H9 (cell line): ENCODE measurements at regions not wholly inside any gene's neighbourhood (a gene's known extent, or its start where the extent isn't known, plus 50 kb on each side); places are given as distances from the start of the nearest gene placed in this dataset.
A peak's percentile ranks its signal among the peaks of the same experiment; 100 is the strongest.
"Not testable (repeated sequence)": the region's sequence is repeated elsewhere in the genome, so short reads cannot be mapped to it uniquely, and the experiment has no call there.

Experiments
- DNase-seq: peaks from one replicate; pipeline ENCODE4 v3.0.0-alpha.2; 2017
- H2AFZ ChIP-seq: one replicate; pipeline ENCODE4 v1.6.1; 2013; ENCODE audit warnings: mild to moderate bottlenecking, low read length, control low read depth, moderate library complexity
- H2AK5ac ChIP-seq: 2 replicates; pipeline ENCODE4 v1.6.1; 2013; ENCODE audit warnings: low read length, control low read depth, mixed read lengths; ENCODE audit not compliant: insufficient read length
- H2BK120ac ChIP-seq: one replicate; pipeline ENCODE4 v1.6.1; 2013; ENCODE audit warnings: low read depth, mild to moderate bottlenecking, low read length, control low read depth, inconsistent platforms; ENCODE audit not compliant: poor library complexity, severe bottlenecking
- H2BK12ac ChIP-seq: 2 replicates; pipeline ENCODE4 v1.6.1; 2013; ENCODE audit warnings: low read length, control low read depth, mixed read lengths, low read depth; ENCODE audit not compliant: insufficient read length
- H2BK15ac ChIP-seq: 2 replicates; pipeline ENCODE4 v1.6.1; 2013; ENCODE audit warnings: low read depth, low read length, control low read depth
- H2BK20ac ChIP-seq: one replicate; pipeline ENCODE4 v1.6.1; 2013; ENCODE audit warnings: low read depth, mild to moderate bottlenecking, low read length, control low read depth, inconsistent platforms; ENCODE audit not compliant: poor library complexity, severe bottlenecking
- H2BK5ac ChIP-seq: 2 replicates; pipeline ENCODE4 v1.6.1; 2013; ENCODE audit warnings: low read length, control low read depth, mixed read lengths; ENCODE audit not compliant: insufficient read length
- H3K14ac ChIP-seq: 2 replicates; pipeline ENCODE4 v1.6.1; 2013; ENCODE audit warnings: low read length, control low read depth; ENCODE audit not compliant: insufficient read depth
- H3K18ac ChIP-seq: 2 replicates; pipeline ENCODE4 v1.6.1; 2013; ENCODE audit warnings: low read depth, mild to moderate bottlenecking, mixed read lengths, low read length, control low read depth; ENCODE audit not compliant: insufficient read length
- H3K23ac ChIP-seq: 2 replicates; pipeline ENCODE4 v1.6.1; 2013; ENCODE audit warnings: low read length, control low read depth, mixed read lengths, low read depth; ENCODE audit not compliant: insufficient read length
- H3K23me2 ChIP-seq: 2 replicates; pipeline ENCODE4 v1.6.1; 2013; ENCODE audit warnings: low read depth, mild to moderate bottlenecking, mixed read lengths, low read length, control low read depth; ENCODE audit not compliant: insufficient read length, poor library complexity, severe bottlenecking
- H3K27ac ChIP-seq: 2 replicates; pipeline ENCODE4 v1.5.1; 2013; ENCODE audit warnings: low read length, control low read depth, mixed read lengths, low read depth; ENCODE audit not compliant: insufficient read length
- H3K27me3 ChIP-seq: 2 replicates; pipeline ENCODE4 v1.6.1; 2013; ENCODE audit warnings: low read length, control low read depth, inconsistent platforms; ENCODE audit not compliant: insufficient read depth
- H3K4ac ChIP-seq: 2 replicates; pipeline ENCODE4 v1.6.1; 2013; ENCODE audit warnings: low read depth, mild to moderate bottlenecking, control low read depth, inconsistent platforms, low read length, moderate library complexity
- H3K4me1 ChIP-seq: 2 replicates; pipeline ENCODE4 v1.6.1; 2013; ENCODE audit warnings: low read length, control low read depth, inconsistent platforms; ENCODE audit not compliant: insufficient read depth
- H3K4me2 ChIP-seq: 2 replicates; pipeline ENCODE4 v1.6.1; 2013; ENCODE audit warnings: low read length, control low read depth, mixed read lengths; ENCODE audit not compliant: insufficient read length, insufficient read depth
- H3K56ac ChIP-seq: 2 replicates; pipeline ENCODE4 v1.6.1; 2013; ENCODE audit warnings: low read depth, mild to moderate bottlenecking, mixed read lengths, low read length, control low read depth; ENCODE audit not compliant: insufficient read length
- H3K79me1 ChIP-seq: 2 replicates; pipeline ENCODE4 v1.6.1; 2013; ENCODE audit warnings: low read depth, mild to moderate bottlenecking, moderate library complexity, low read length, control low read depth, inconsistent platforms; ENCODE audit not compliant: insufficient read depth, poor library complexity, severe bottlenecking
- H3K79me2 ChIP-seq: 2 replicates; pipeline ENCODE4 v1.6.1; 2013; ENCODE audit warnings: low read length, control low read depth, inconsistent platforms; ENCODE audit not compliant: insufficient read depth
- H3K9ac ChIP-seq: 2 replicates; pipeline ENCODE4 v1.6.1; 2013; ENCODE audit warnings: low read length, control low read depth, mixed read lengths; ENCODE audit not compliant: insufficient read length; ENCODE audit errors: extremely low read depth
- H3K9me3 ChIP-seq: one replicate; pipeline ENCODE4 v1.6.1; 2013; ENCODE audit warnings: low read depth, low read length, inconsistent platforms; ENCODE audit not compliant: control insufficient read depth
- H3T11ph ChIP-seq: one replicate; pipeline ENCODE4 v1.6.1; 2013; ENCODE audit warnings: mild to moderate bottlenecking, low read length, control low read depth, inconsistent platforms
- H4K20me1 ChIP-seq: one replicate; pipeline ENCODE4 v1.6.1; 2013; ENCODE audit not compliant: control insufficient read depth, insufficient read length, insufficient read depth
- H4K5ac ChIP-seq: 2 replicates; pipeline ENCODE4 v1.6.1; 2013; ENCODE audit warnings: low read depth, mild to moderate bottlenecking, mixed read lengths, low read length, control low read depth; ENCODE audit not compliant: insufficient read length
- H4K8ac ChIP-seq: replicated peaks from 2 replicates; pipeline ENCODE4 v1.6.1; 2013; ENCODE audit warnings: low read length, control low read depth, mixed read lengths, low read depth; ENCODE audit not compliant: insufficient read length
- H4K91ac ChIP-seq: 2 replicates; pipeline ENCODE4 v1.6.1; 2013; ENCODE audit warnings: low read depth, mild to moderate bottlenecking, moderate library complexity, mixed read lengths, low read length, control low read depth; ENCODE audit not compliant: insufficient read length
- H3K27ac Mint-ChIP-seq, 3 experiments: 2 replicates in 2 of 3; 3 replicates in 1 of 3; pipeline ENCODE4 v1.8.0; 2020 to 2021; ENCODE audit warnings: mixed read lengths in 3 of 3, mild to moderate bottlenecking in 1 of 3, moderate library complexity in 1 of 3
- H3K27me3 Mint-ChIP-seq: 2 replicates; pipeline ENCODE4 v1.8.0; 2021; ENCODE audit warnings: low read depth, mild to moderate bottlenecking, moderate library complexity, mixed read lengths
- H3K36me3 Mint-ChIP-seq, 3 experiments: 2 replicates in 2 of 3; 3 replicates in 1 of 3; pipeline ENCODE4 v1.8.0; 2020 to 2021; ENCODE audit warnings: low read depth in 3 of 3, mixed read lengths in 3 of 3; ENCODE audit not compliant: insufficient read depth in 1 of 3
- H3K4me1 Mint-ChIP-seq, 2 experiments: 2 replicates each; pipeline ENCODE4 v1.8.0; 2020; ENCODE audit warnings: mixed read lengths in 2 of 2
- H3K4me3 Mint-ChIP-seq, 2 experiments: 2 replicates in 1 of 2; 3 replicates in 1 of 2; pipeline ENCODE4 v1.8.0; 2020 to 2021; ENCODE audit warnings: mild to moderate bottlenecking in 2 of 2, mixed read lengths in 2 of 2, moderate library complexity in 1 of 2
- H3K9me3 Mint-ChIP-seq, 2 experiments: 2 replicates in 1 of 2; 3 replicates in 1 of 2; pipeline ENCODE4 v1.8.0; 2020; ENCODE audit warnings: mild to moderate bottlenecking in 2 of 2, mixed read lengths in 2 of 2, moderate library complexity in 1 of 2
- WGBS: extraction: QIAGEN DNeasy Blood & Tissue Kit; methylation state at CpG from one replicate; pipeline ENCODE4 v1.1.7; 2013; ENCODE audit warnings: missing lambda C conversion rate, low lambda C conversion rate, mixed read lengths; ENCODE audit not compliant: insufficient read length; ENCODE audit errors: extremely low coverage; 5-methylcytosine and 5-hydroxymethylcytosine counted together
- TF ChIP-seq, protein P1 (sequence below): fragments of 200-600 bp; sonication (generic); conservative IDR thresholded peaks from 3 replicates; pipeline ENCODE4 v1.8.0; 2021; ENCODE audit warnings: antibody characterized with exemption, mild to moderate bottlenecking

DNA sequence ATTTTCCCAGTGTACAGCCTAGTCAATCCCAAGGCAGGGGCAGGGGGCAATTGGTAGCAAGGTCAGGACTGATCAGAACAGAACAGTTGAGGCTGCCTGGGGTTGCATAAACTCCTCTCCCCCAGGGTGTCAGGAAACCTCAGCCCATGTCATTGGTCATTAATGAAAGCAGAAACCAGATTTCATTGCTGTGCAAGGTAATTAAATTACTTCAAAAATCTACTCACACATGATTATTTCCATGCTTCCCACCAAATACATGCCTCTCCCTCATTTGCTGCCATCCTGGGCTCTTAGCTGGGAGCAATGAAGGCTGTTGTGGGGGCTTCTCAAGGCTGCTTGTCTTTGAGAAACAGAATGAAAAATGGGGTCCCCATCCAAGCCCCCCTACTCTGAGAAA, 124.2 kb downstream of the PHETA1 start:
- no peaks in the 10 kb centered on the region; the same call in 1 of the 2 replicates for H3K4me1 ChIP-seq
- H4K8ac ChIP-seq = no peak overlapping the region
- no peak overlapping the region for H2BK20ac ChIP-seq
- H3K27me3 ChIP-seq = no peaks in the 10 kb centered on the region
- peaks cover 0 to 11% of the 10 kb centered on the region in 2 experiments; a peak in 2 of 4 replicates for H3K4me1 Mint-ChIP-seq
- H3K56ac ChIP-seq = no peak overlapping the region
- H4K5ac ChIP-seq = no peak overlapping the region
- TF ChIP-seq, protein P1, sequence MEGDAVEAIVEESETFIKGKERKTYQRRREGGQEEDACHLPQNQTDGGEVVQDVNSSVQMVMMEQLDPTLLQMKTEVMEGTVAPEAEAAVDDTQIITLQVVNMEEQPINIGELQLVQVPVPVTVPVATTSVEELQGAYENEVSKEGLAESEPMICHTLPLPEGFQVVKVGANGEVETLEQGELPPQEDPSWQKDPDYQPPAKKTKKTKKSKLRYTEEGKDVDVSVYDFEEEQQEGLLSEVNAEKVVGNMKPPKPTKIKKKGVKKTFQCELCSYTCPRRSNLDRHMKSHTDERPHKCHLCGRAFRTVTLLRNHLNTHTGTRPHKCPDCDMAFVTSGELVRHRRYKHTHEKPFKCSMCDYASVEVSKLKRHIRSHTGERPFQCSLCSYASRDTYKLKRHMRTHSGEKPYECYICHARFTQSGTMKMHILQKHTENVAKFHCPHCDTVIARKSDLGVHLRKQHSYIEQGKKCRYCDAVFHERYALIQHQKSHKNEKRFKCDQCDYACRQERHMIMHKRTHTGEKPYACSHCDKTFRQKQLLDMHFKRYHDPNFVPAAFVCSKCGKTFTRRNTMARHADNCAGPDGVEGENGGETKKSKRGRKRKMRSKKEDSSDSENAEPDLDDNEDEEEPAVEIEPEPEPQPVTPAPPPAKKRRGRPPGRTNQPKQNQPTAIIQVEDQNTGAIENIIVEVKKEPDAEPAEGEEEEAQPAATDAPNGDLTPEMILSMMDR = no peak
- H3K4ac ChIP-seq = no peak overlapping the region
- H3K79me1 ChIP-seq = no peaks in the 10 kb centered on the region
- H3K27ac Mint-ChIP-seq = peak overlapping the region in 1 of 3 experiments; percentile 59; a peak in 1 of 7 replicates
- H3T11ph ChIP-seq = no peak overlapping the region
- H2AK5ac ChIP-seq = no peak overlapping the region
- H3K36me3 Mint-ChIP-seq = peaks cover 0 to 5% (median 3%) of the 10 kb centered on the region in 3 experiments; a peak in 2 of 7 replicates
- H4K91ac ChIP-seq = no peak overlapping the region
- no peaks in the 10 kb centered on the region for H3K23me2 ChIP-seq
- peaks cover 2 to 12% of the 10 kb centered on the region in 2 experiments; a peak in 4 of 5 replicates for H3K9me3 Mint-ChIP-seq
- no peak for DNase-seq
- no peak overlapping the region for H2BK120ac ChIP-seq
- no peaks in the 10 kb centered on the region for H3K9me3 ChIP-seq
- H3K14ac ChIP-seq = no peak overlapping the region
- H4K20me1 ChIP-seq = no peaks in the 10 kb centered on the region
- H3K79me2 ChIP-seq = no peaks in the 10 kb centered on the region
- no peak overlapping the region for H3K4me2 ChIP-seq
- no peak overlapping the region for H2BK5ac ChIP-seq
- H3K18ac ChIP-seq = no peak overlapping the region
- H3K27me3 Mint-ChIP-seq = peaks cover under 1% of the 10 kb centered on the region
- no peak overlapping the region for H2AFZ ChIP-seq
- H3K4me3 Mint-ChIP-seq = no peak overlapping the region
- no peak overlapping the region for H3K9ac ChIP-seq
- no peak overlapping the region for H2BK15ac ChIP-seq
- no peak overlapping the region for H3K23ac ChIP-seq
- H2BK12ac ChIP-seq = no peak overlapping the region
- H3K27ac ChIP-seq = no peak overlapping the region

GRCh38 chr12:111242817-111243216, 126.1 kb downstream of the PHETA1 start:
- H2BK20ac ChIP-seq, H2BK15ac ChIP-seq, H4K5ac ChIP-seq, H2AK5ac ChIP-seq, H2AFZ ChIP-seq, DNase-seq, H2BK120ac ChIP-seq, H4K91ac ChIP-seq, H4K8ac ChIP-seq, H3K27me3 ChIP-seq, H3K27ac Mint-ChIP-seq, H3K4me1 Mint-ChIP-seq, H3K27me3 Mint-ChIP-seq, H3K27ac ChIP-seq, H3K4ac ChIP-seq, H3K56ac ChIP-seq, H3K4me3 Mint-ChIP-seq, H3K79me1 ChIP-seq, H3T11ph ChIP-seq, H3K23me2 ChIP-seq, H3K36me3 Mint-ChIP-seq, H3K9me3 ChIP-seq, H2BK5ac ChIP-seq, H3K23ac ChIP-seq, H3K4me2 ChIP-seq, H3K79me2 ChIP-seq, H3K14ac ChIP-seq, H3K4me1 ChIP-seq, H3K18ac ChIP-seq, H2BK12ac ChIP-seq, H4K20me1 ChIP-seq, H3K9ac ChIP-seq: not testable (repeated sequence)
- WGBS = no CpG with 5 or more reads among the region's 1 CpG
- H3K9me3 Mint-ChIP-seq = peaks cover 2 to 12% of the 10 kb centered on the region in 2 experiments; a peak in 4 of 5 replicates
